ENCODE measurements at regions not wholly inside any gene's neighbourhood (a gene's known extent, or its start where the extent isn't known, plus 50 kb on each side); places are given as distances from the start of the nearest gene placed in this dataset.
"Not testable (repeated sequence)": the region's sequence is repeated elsewhere in the genome, so short reads cannot be mapped to it uniquely, and the experiment has no call there.

GRCh38 chr10:28391283-28391682 lies 88.4 kb upstream of the MPP7 start:
- no peak for DNase-seq (ENCODE audit: low read depth)

DNA sequence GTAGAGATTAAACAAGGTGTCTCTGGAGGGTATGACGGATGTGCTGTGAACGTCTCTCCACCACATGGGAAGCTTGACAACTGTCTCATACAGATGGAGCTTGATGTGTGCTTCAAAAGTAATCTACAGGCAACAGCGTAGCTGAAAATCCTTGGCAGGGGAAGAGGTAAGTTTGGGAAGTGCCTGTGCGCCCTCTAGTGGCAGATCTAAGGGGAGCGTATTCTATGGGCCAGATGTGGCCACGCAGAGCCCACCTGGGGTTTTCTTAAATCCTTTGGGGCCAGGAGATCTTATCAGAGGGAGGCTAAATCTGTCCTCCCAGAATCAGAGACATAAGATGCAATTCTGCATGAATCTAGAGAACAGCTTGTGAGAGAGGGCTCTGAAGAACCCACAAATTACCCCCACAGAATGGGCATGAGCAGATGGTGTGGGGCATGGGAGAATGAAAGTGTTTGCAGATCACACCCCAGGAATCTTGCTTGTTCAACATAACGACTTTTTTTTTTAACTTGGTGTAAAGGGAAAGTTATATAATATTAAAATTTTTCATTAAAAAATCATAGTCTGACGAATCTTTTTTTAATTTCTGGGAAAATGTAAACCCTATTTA lies 91.2 kb upstream of the MPP7 start:
- no peak for DNase-seq (ENCODE audit: low read depth)

- no peak for DNase-seq (ENCODE audit: low read depth)
These were observed 93.5 kb upstream of the MPP7 start for GRCh38 chr10:28396331-28396730.

GRCh38 chr10:28397229-28397628 lies 94.4 kb upstream of the MPP7 start:
- no peak for DNase-seq (ENCODE audit: low read depth)

DNA sequence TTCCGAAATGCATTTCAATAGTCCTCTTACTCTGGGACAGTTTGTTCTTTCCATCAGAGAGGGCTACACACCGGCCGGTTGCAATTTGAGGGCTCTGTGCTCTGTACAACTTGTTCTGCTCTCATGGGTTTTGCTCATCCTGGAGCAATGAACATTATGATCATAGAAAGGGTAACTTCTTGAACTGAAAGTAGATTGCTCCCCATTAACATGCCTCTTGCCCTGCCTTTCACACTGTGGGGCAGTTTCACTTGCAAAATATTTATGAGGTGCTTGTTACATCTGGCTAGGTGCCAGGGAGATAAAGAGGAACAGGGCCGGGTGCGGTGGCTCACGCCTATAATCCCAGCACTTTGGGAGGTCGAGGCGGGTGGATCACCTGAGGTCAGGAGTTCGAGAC lies 97.3 kb upstream of the MPP7 start:
- no peak for DNase-seq (ENCODE audit: low read depth)

- DNase-seq (ENCODE audit: low read depth) = no peak
These were observed 97.8 kb upstream of the MPP7 start for GRCh38 chr10:28400681-28401080.

DNA sequence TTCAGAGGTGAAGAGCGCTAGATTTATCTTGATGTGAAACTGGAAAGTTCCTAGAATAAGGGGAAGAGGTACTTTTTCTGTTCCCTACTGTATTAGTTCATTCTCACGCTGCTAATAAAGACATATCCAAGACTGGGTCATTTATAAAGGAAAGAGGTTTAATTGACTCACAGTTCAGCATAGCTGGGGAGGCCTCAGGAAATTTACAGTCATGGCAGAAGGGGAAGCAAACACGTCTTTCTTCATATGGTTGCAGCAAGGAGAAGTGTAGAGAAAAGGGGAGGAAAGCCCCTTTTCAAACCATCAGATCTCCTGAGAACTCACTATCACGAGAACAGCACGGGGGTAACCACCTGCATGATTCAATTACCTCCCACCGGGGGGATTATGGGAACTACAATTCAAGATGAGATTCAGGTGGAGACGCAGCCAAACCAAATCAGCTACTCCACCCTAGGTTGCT lies 99.8 kb upstream of the MPP7 start:
- DNase-seq (ENCODE audit: low read depth) = not testable (repeated sequence)

DNA sequence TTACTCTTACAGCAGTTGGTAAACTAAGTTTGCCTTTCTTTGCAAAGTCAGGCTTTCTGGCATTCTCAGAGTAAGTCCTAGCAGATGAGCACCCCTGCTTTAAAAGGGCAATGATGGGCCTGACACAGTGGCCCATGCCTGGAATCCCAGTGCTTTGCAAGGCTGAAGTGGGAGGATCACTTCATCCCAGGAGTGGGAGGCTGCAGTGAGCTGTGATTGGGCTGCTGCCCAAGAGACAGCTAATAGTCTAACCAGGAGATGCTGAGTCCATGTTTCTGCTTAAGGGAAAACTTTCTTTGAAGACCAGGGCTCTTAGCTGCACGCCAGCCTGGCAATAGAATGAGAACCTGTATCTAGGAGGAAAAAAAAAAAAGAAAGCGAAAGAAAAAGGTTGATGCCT lies 100.2 kb upstream of the MPP7 start:
- DNase-seq (ENCODE audit: low read depth) = no peak

DNA sequence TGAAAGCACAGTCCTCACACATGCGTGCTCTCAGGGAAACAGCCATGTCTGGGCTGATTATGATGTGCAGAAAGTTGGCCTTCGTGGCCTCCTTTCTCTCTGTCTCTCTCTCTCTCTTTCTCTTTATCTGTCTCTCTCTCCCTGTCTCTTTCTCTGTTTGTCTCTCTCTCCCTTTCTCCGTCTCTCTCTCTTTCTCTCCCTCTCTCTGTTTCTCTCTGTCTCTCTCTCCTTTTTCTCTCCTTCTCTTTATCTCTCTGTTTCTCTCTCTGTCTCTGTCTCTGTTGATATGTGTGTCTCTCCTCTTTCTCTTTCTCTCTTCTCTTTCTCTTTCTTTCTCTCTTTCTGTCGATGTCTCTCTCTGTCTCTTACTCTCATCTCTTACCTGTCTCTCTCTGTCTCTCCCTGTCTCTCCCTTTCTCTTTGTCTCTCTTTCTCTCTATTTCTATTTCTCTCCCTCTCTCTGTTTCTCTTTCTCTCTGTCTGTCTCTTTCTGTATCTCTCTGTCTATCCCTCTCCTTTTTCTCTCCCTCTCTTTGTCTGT lies 105.4 kb upstream of the MPP7 start:
- DNase-seq (ENCODE audit: low read depth) = no peak

- no peak for DNase-seq (ENCODE audit: low read depth)
These were observed 107.7 kb upstream of the MPP7 start for GRCh38 chr10:28410420-28411135.

- DNase-seq (ENCODE audit: low read depth) = no peak
These were observed 108.2 kb upstream of the MPP7 start for GRCh38 chr10:28411136-28411460.

DNA sequence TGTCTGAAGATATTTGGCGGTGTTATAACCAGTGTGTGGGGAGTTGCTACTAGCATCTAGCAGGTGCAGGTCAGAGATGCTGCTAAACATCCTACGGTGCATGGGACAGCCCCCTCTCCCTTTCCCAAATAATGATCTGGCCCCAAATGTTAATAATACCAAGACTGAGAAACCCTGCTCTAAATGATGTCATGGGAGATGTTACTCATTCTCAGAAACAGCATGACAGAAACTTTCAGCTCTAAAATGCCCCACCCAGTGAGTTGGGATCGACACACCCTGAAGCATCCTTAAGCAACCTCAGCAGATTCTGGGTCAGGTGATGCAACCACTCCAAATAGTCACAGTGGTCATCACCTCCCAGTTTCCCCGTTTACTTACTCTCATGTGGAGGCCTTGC lies 108.8 kb upstream of the MPP7 start:
- no peak for DNase-seq (ENCODE audit: low read depth)

DNA sequence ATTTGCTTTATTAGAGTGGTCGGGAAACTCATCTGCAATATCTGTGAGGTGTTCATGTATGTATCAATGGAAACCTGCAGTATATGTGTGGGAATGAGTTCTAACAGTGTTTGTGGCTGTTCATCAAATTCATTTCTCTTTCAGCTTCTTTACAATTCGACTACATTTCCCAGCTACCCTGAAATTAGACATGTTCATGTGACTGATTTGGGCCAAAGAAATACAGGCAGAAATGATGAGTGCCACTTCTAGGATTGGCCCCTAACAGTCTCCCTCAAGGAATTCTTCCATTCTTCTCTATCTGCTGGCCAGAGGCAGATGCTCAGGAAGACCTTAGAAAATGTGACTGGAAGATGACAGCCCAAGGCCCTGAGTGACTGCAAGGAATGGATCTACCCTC lies 114.8 kb upstream of the WAC start:
- no peak for DNase-seq (ENCODE audit: low read depth)

GRCh38 chr10:28425422-28425821 lies 107.5 kb upstream of the WAC start:
- no peak for DNase-seq (ENCODE audit: low read depth)

DNA sequence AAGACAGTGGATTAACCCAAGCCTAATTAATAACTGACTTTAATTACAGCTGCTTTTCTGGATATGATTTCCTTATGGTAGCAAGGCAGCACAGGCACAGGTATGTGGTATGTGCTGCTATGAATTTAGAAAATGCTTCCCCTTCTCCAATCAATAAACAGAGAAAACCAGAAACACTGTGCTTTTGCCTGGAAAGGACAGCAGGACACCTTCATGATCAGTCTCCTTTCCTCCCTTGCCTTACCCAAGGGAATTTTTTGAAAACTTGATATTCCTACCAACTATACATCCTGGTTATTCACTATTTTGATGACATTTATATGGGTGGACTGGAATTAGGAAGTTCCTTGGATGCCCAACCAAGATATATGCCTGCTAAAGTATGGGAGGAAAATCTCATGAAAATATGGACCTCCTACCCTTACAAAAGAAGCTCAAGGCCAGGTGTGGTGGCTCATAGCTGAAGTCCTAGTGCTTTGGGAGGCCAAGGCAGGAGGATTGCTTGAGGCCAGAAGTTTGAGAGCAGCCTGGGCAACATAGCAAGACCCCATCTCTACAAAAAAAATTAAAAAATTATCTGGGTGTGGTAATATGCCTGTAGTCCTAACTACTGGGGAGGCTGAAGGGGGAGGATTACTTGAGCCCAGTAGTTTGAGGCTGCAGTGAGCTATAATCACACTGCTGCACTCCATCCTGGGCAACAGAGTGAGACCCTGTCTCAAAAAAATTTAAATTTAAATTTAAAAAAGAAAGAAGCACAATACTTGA lies 106.3 kb upstream of the WAC start:
- no peak for DNase-seq (ENCODE audit: low read depth)

GRCh38 chr10:28427376-28427775 lies 105.5 kb upstream of the WAC start:
- no peak for DNase-seq (ENCODE audit: low read depth)

DNA sequence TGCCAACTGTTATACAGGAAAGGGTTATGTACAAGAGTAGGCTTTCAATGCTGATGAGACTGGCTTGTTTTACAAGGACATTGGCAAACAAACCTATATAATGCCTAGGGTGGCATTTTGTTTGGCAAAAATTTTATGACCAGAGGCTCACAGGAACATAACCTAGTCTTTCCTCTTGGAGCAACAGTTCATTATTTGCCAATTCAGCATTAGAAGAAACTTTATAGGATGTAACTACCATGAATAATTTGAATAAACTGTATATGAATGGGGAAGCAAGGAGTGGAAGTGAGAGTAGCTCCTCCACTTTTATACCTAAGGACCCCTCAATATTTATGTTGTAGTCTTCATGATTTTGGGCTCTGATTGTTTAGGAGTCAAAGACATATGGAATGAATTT lies 103.9 kb upstream of the WAC start:
- DNase-seq (ENCODE audit: low read depth) = no peak

- DNase-seq (ENCODE audit: low read depth) = no peak
These were observed 103.2 kb upstream of the WAC start for GRCh38 chr10:28429573-28430216.

- DNase-seq (ENCODE audit: low read depth) = no peak
These were observed 101.8 kb upstream of the WAC start for GRCh38 chr10:28431139-28431538.

DNA sequence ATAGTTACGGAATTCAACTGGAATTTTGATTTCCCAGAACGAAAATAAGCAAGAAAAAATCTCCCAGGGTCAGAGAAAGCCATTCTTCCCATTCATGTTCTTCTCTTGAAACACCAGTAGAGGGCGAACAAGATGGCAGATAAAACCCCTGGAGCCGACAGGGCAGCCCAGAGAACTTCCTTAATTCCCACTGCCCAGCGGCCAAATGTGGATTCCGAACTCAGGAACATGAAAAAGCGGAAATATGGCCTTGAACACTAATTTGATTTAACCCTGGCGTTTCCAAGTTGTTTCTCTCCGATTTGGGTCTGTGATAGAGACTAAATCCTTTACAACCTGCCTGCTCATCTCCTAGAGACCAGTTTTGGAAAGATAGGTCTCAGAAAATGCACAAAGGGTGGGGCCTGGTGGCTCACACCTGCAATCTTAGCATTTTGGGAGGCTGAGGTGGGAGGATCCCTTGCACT lies 100.7 kb upstream of the WAC start:
- DNase-seq (ENCODE audit: low read depth) = peak; percentile 34

GRCh38 chr10:28434063-28434462 lies 98.9 kb upstream of the WAC start:
- DNase-seq (ENCODE audit: low read depth) = no peak

- no peak for DNase-seq (ENCODE audit: low read depth)
These were observed 90.5 kb upstream of the WAC start for GRCh38 chr10:28442403-28442802.

All from non-pigmented ciliary epithelial cell (primary cell).